LNCaP clone FGC (cell line): ENCODE measurements at regions not wholly inside any gene's neighbourhood (a gene's known extent, or its start where the extent isn't known, plus 50 kb on each side); places are given as distances from the start of the nearest gene placed in this dataset.

Experiments used
- DNase-seq: peaks from one replicate; pipeline ENCODE4 v3.0.0-alpha.2; 2011; ENCODE audit warnings: low read depth
- H3K4me3 ChIP-seq: 2 replicates; pipeline ENCODE4 v1.5.1; 2011; ENCODE audit warnings: mild to moderate bottlenecking, low read depth, low read length, control low read depth
- TF ChIP-seq, protein P1 (sequence below): IDR thresholded peaks from 2 replicates; pipeline ENCODE4 v1.5.1; 2012; ENCODE audit warnings: mild to moderate bottlenecking; ENCODE audit not compliant: control insufficient read depth, insufficient read depth; ENCODE audit errors: extremely low read depth

DNA sequence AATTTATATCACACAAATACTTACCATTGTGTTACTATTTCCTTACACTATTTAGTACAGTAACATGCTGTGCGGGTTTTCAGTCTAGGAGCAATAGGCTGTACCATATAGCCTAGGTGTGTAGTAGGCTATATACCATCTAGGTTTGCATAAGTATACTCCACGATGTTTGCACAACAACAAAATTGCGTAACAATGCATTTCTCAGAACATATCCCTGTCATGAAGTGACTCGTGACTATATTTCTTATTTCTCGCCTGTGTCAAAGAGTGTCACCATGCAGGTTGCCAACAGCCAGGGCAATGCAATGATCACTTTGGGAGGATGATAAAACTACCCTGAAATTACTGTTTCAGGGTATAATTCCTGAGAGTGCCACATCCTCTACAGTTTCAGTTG, 65.6 kb upstream of the CD180 start:
- TF ChIP-seq, protein P1, sequence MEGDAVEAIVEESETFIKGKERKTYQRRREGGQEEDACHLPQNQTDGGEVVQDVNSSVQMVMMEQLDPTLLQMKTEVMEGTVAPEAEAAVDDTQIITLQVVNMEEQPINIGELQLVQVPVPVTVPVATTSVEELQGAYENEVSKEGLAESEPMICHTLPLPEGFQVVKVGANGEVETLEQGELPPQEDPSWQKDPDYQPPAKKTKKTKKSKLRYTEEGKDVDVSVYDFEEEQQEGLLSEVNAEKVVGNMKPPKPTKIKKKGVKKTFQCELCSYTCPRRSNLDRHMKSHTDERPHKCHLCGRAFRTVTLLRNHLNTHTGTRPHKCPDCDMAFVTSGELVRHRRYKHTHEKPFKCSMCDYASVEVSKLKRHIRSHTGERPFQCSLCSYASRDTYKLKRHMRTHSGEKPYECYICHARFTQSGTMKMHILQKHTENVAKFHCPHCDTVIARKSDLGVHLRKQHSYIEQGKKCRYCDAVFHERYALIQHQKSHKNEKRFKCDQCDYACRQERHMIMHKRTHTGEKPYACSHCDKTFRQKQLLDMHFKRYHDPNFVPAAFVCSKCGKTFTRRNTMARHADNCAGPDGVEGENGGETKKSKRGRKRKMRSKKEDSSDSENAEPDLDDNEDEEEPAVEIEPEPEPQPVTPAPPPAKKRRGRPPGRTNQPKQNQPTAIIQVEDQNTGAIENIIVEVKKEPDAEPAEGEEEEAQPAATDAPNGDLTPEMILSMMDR: no peak
- no peak overlapping the region for H3K4me3 ChIP-seq
- DNase-seq: no peak

DNA sequence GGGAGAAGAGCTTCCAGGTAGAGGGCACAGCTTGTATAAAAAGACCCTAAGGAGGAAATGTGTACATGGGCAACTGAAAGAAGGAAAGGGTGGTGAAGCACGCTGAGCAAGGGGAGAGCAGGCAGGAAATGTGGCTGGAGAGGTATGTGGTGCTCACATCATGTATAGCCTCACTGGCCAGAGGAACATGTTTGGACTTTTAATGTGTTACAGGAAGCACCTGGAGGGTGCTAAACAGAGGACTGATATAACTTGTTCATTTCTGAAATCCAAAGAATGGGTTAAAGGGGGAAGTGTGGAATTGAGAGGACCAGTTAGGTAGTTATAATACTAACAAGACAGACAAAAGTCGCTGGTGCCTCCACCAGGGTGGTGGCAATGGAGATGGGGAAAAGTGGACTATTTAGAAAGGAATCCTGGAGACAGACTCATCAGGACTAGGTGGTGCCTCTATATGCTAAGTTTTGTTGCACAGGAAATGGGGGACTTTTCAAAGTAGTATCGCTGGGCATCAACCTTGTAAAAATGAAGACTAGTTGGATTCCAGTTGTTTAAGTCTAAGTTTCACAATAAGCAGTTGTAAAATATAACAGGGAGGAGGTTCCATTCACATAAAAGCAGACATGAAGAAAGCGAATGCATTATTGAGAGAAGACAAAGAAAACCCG, 63.1 kb upstream of the CD180 start:
- H3K4me3 ChIP-seq: no peak overlapping the region
- TF ChIP-seq, protein P1: no peak
- no peak for DNase-seq

DNA sequence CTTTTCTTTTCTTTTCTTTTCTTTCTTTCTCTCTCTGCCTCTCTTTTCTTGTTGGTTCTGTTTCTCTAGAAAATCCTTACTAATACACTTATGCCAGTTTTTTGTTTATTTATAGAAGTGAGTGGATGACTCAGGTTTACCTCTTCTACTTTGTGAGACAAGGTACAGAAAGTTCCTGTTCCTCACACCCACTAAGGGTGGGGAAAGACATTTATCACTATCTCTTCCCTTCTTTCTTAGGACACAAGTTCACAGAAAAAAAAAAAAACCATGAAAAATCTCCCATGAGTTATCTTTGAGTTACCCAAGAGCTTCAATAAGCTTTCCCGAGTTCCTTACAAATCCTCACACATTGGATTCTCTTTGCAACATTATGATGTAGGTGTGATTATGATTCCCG, 60.9 kb upstream of the CD180 start:
- TF ChIP-seq, protein P1: no peak

DNA sequence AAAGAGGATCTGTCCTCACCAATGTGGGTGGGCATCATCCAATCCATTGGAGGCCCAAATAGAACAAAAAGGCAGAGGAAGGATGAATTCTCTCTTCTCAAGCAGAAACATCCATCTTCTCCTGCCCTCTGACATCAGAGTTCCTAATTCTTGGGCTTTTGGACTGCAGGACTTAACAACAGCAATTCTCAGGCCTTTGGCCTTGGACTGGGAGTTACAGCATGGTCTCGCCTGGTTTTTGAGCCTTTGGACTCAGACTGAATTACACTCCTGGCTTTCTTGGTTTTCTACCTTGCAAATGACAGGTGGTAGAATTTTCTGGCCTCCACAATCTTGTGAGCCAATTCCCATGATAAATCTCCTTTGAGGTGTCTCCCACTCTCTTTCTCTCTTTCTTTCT, 60.5 kb upstream of the CD180 start:
- TF ChIP-seq, protein P1: no peak
- no peak overlapping the region for H3K4me3 ChIP-seq
- DNase-seq: no peak

More for the DNA sequence above, 60.9 kb upstream of the CD180 start:
- no peak for DNase-seq
- no peak overlapping the region for H3K4me3 ChIP-seq

DNA sequence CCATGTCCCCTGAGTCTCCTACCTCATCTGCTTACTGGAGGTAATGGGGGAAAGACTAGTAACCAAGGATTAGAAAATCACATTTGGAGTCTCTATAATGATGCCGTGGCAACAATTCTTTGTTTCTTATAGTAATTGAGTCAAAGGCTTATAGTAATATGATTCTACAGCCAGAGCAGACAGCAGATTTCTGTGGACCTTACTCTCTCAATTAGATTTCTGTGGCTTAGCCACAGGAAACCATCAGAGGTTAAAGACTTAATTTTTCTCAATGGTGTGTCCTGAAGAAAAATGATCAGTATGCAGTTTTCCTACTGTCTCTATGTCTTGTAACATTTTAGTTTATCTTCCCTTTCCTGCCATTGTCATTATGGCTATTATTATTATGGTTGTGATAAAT, 59.3 kb upstream of the CD180 start:
- TF ChIP-seq, protein P1: no peak
- no peak overlapping the region for H3K4me3 ChIP-seq
- no peak for DNase-seq

DNA sequence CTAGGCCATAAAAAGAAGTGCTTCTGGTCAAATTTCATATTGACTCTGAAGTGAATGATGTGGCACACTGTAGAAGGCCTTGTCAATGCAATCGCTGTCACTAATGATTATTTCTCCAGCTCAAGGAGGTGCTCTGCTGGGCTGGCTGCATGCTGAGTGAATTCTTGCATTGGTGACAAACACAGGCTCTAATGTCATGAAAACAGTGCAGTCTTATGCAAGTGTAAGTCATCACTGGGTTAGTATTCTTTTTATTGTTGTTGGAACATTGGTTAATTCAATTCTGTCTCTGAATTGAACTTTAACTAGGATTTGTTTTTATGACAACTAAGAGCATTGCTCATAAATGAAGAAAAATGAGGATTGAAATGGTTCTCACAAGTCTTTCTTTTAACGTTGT, 57.3 kb upstream of the CD180 start:
- TF ChIP-seq, protein P1: no peak
- DNase-seq: no peak
- no peak overlapping the region for H3K4me3 ChIP-seq

DNA sequence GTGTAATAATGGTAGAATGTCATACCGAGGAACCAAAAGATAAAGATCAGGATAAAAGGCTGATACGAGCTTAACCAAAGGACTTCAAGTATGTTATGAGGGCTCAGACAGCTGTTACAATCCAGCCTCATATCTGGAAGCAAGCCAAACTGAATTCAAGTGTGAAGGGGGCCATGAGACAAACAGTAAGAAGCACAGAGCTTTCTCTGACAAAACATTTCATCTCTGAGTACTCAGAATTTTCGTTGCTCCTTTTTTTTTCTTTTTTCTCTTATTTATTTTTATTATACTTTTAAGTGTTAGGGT, 52.9 kb upstream of the CD180 start:
- no peak for DNase-seq
- no peak overlapping the region for H3K4me3 ChIP-seq
- TF ChIP-seq, protein P1: no peak
